ENCODE measurements at regions not wholly inside any gene's neighbourhood (a gene's known extent, or its start where the extent isn't known, plus 50 kb on each side); places are given as distances from the start of the nearest gene placed in this dataset.

DNA sequence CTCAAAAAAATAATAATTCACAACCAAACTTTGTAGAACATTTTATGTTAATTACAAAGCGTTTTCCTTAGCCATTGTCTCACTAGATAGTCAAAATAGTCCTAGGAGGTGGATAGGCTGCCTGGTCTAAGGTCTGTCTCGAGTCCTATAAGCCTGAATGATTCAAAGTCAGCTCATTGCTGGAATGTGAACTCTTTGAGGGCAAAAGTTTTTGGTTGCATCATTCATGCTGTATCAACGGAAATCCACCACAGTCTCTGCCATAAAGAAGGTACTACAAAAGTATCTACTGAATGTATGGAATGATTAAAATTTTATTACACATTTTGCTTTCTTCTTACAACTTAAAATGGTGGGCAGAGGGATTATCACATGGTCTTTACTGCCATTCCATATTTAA, 387.3 kb upstream of the RARB start:
- Histone ChIP-seq H3K36me3 (no peaks in the 10 kb centered on the region), H3K27me3 (no peaks in the 10 kb centered on the region), H3K9me3 (no peaks in the 10 kb centered on the region), H3K4me1 (no peaks in the 10 kb centered on the region), H3K4me3 (no peak overlapping the region), H3K27ac (no peak overlapping the region)
- TF ChIP-seq, protein P1, sequence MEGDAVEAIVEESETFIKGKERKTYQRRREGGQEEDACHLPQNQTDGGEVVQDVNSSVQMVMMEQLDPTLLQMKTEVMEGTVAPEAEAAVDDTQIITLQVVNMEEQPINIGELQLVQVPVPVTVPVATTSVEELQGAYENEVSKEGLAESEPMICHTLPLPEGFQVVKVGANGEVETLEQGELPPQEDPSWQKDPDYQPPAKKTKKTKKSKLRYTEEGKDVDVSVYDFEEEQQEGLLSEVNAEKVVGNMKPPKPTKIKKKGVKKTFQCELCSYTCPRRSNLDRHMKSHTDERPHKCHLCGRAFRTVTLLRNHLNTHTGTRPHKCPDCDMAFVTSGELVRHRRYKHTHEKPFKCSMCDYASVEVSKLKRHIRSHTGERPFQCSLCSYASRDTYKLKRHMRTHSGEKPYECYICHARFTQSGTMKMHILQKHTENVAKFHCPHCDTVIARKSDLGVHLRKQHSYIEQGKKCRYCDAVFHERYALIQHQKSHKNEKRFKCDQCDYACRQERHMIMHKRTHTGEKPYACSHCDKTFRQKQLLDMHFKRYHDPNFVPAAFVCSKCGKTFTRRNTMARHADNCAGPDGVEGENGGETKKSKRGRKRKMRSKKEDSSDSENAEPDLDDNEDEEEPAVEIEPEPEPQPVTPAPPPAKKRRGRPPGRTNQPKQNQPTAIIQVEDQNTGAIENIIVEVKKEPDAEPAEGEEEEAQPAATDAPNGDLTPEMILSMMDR (IDR thresholded peaks at IDR 0.05) = no peak
- no peak for TF ChIP-seq POLR2A (IDR thresholded peaks at IDR 0.05)
- no peak for DNase-seq
- 29% methylated on average over 3 of the region's 3 CpGs for WGBS (ENCODE audit: insufficient coverage, low coverage, low lambda C conversion rate, missing lambda C conversion rate)
- intact Hi-C loops (cut with DNase I) = no loop called here
- ATAC-seq = no peak

GRCh38 chr3:25041871-25042584, 386.0 kb upstream of the RARB start:
- no peak for DNase-seq
- intact Hi-C loops (cut with DNase I) = no loop called here
- no peak for ATAC-seq
- TF ChIP-seq, protein P1 (IDR thresholded peaks at IDR 0.05) = no peak
- TF ChIP-seq POLR2A (IDR thresholded peaks at IDR 0.05) = no peak
- Histone ChIP-seq H3K4me3 (no peak overlapping the region), H3K27me3 (no peaks in the 10 kb centered on the region), H3K36me3 (no peaks in the 10 kb centered on the region), H3K4me1 (no peaks in the 10 kb centered on the region), H3K27ac (no peak overlapping the region), H3K9me3 (no peaks in the 10 kb centered on the region)
- WGBS (ENCODE audit: insufficient coverage, low coverage, low lambda C conversion rate, missing lambda C conversion rate) = 54% methylated on average over 3 of the region's 3 CpGs

- no peaks in the 10 kb centered on the region for H3K4me1 ChIP-seq
- no peaks in the 10 kb centered on the region for H3K27me3 ChIP-seq
- no peaks in the 10 kb centered on the region for H3K9me3 ChIP-seq
- no peak overlapping the region for H3K27ac ChIP-seq
- DNase-seq (no peak), ATAC-seq (no peak)
- WGBS (ENCODE audit: insufficient coverage, low coverage, low lambda C conversion rate, missing lambda C conversion rate) = 75% methylated on average over 2 of the region's 2 CpGs
- no peaks in the 10 kb centered on the region for H3K36me3 ChIP-seq
- TF ChIP-seq, protein P1 (IDR thresholded peaks at IDR 0.05) = no peak
- no peak for TF ChIP-seq POLR2A (IDR thresholded peaks at IDR 0.05)
- H3K4me3 ChIP-seq = no peak overlapping the region
- intact Hi-C loops (cut with DNase I) = no loop called here
Observed at GRCh38 chr3:25043177-25043576, 384.9 kb upstream of the RARB start.

GRCh38 chr3:25043749-25044148, 384.3 kb upstream of the RARB start:
- Histone ChIP-seq H3K4me1 (no peaks in the 10 kb centered on the region), H3K27me3 (no peaks in the 10 kb centered on the region), H3K4me3 (no peak overlapping the region), H3K27ac (no peak overlapping the region), H3K36me3 (no peaks in the 10 kb centered on the region), H3K9me3 (no peaks in the 10 kb centered on the region)
- ATAC-seq (no peak), DNase-seq (no peak)
- WGBS (ENCODE audit: insufficient coverage, low coverage, low lambda C conversion rate, missing lambda C conversion rate) = 73% methylated on average over 3 of the region's 3 CpGs
- TF ChIP-seq POLR2A (IDR thresholded peaks at IDR 0.05) = no peak
- TF ChIP-seq, protein P1 (IDR thresholded peaks at IDR 0.05) = no peak
- intact Hi-C loops (cut with DNase I) = no loop called here

Measured in right lobe of liver (tissue), 6 donors.